H1 (cell line): ENCODE measurements at regions not wholly inside any gene's neighbourhood (a gene's known extent, or its start where the extent isn't known, plus 50 kb on each side); places are given as distances from the start of the nearest gene placed in this dataset.

Experiments used
- ASH2L ChIP-seq: fragments of 200-600, 300-600 bp; sonication (generic); IDR thresholded peaks from one replicate; pipeline ENCODE4 v1.7.1; 2017; ENCODE audit warnings: low read length
- JUN ChIP-seq: IDR thresholded peaks from 2 replicates; pipeline ENCODE4 v1.6.1; 2011; ENCODE audit warnings: low read depth, mild to moderate bottlenecking, improper control_type of control experiment, low read length
- POLR2AphosphoS5 ChIP-seq: IDR thresholded peaks from 2 replicates; pipeline ENCODE4 v1.6.1; 2011; ENCODE audit warnings: low read depth, low read length
- RAD21 ChIP-seq, 2 experiments: IDR thresholded peaks in 1 of 2; conservative IDR thresholded peaks in 1 of 2; 2 replicates each; pipeline ENCODE4 v1.6.1; 2011; ENCODE audit warnings: low read depth in 2 of 2, low read length in 2 of 2, improper control_type of control experiment in 1 of 2, inconsistent platforms in 1 of 2, mild to moderate bottlenecking in 1 of 2, moderate library complexity in 1 of 2
- RNF2 ChIP-seq: fragments of 200-900, 300-1000 bp; sonication (generic); IDR thresholded peaks from 2 replicates; pipeline ENCODE4 v1.7.1; 2016; ENCODE audit warnings: borderline replicate concordance, low read depth, mild to moderate bottlenecking, antibody characterized with exemption, low read length; ENCODE audit not compliant: poor library complexity, severe bottlenecking; ENCODE audit errors: missing control alignments
- TF ChIP-seq, protein P1 (sequence below): fragments of 300-600 bp; sonication (generic); IDR thresholded peaks from 2 replicates; pipeline ENCODE4 v1.7.1; 2012; ENCODE audit warnings: low read length, moderate library complexity, mild to moderate bottlenecking, inconsistent platforms; ENCODE audit not compliant: insufficient replicate concordance
- TF ChIP-seq, protein P2 (sequence below): IDR thresholded peaks from 2 replicates; pipeline ENCODE4 v1.6.1; 2012; ENCODE audit warnings: low read length, inconsistent platforms

DNA sequence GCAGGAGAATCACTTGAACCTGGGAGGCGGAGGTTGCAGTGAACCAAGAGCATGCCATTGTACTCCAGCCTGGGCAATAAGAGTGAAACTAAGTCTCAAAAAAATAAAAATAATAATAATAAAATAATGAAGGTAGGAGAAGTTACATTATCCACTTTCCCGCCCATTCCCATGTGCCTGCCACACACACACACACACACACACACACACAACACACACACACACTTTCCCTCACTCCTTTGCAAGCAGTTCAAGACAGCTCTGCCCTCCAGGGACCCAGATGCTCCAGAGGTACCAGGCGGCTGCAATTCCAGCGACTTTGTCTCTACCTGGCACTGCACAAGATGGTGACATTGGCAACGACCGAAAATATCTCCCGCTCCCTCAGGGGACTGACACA, 224.8 kb upstream of the JARID2 start (continued):
- TF ChIP-seq, protein P1, sequence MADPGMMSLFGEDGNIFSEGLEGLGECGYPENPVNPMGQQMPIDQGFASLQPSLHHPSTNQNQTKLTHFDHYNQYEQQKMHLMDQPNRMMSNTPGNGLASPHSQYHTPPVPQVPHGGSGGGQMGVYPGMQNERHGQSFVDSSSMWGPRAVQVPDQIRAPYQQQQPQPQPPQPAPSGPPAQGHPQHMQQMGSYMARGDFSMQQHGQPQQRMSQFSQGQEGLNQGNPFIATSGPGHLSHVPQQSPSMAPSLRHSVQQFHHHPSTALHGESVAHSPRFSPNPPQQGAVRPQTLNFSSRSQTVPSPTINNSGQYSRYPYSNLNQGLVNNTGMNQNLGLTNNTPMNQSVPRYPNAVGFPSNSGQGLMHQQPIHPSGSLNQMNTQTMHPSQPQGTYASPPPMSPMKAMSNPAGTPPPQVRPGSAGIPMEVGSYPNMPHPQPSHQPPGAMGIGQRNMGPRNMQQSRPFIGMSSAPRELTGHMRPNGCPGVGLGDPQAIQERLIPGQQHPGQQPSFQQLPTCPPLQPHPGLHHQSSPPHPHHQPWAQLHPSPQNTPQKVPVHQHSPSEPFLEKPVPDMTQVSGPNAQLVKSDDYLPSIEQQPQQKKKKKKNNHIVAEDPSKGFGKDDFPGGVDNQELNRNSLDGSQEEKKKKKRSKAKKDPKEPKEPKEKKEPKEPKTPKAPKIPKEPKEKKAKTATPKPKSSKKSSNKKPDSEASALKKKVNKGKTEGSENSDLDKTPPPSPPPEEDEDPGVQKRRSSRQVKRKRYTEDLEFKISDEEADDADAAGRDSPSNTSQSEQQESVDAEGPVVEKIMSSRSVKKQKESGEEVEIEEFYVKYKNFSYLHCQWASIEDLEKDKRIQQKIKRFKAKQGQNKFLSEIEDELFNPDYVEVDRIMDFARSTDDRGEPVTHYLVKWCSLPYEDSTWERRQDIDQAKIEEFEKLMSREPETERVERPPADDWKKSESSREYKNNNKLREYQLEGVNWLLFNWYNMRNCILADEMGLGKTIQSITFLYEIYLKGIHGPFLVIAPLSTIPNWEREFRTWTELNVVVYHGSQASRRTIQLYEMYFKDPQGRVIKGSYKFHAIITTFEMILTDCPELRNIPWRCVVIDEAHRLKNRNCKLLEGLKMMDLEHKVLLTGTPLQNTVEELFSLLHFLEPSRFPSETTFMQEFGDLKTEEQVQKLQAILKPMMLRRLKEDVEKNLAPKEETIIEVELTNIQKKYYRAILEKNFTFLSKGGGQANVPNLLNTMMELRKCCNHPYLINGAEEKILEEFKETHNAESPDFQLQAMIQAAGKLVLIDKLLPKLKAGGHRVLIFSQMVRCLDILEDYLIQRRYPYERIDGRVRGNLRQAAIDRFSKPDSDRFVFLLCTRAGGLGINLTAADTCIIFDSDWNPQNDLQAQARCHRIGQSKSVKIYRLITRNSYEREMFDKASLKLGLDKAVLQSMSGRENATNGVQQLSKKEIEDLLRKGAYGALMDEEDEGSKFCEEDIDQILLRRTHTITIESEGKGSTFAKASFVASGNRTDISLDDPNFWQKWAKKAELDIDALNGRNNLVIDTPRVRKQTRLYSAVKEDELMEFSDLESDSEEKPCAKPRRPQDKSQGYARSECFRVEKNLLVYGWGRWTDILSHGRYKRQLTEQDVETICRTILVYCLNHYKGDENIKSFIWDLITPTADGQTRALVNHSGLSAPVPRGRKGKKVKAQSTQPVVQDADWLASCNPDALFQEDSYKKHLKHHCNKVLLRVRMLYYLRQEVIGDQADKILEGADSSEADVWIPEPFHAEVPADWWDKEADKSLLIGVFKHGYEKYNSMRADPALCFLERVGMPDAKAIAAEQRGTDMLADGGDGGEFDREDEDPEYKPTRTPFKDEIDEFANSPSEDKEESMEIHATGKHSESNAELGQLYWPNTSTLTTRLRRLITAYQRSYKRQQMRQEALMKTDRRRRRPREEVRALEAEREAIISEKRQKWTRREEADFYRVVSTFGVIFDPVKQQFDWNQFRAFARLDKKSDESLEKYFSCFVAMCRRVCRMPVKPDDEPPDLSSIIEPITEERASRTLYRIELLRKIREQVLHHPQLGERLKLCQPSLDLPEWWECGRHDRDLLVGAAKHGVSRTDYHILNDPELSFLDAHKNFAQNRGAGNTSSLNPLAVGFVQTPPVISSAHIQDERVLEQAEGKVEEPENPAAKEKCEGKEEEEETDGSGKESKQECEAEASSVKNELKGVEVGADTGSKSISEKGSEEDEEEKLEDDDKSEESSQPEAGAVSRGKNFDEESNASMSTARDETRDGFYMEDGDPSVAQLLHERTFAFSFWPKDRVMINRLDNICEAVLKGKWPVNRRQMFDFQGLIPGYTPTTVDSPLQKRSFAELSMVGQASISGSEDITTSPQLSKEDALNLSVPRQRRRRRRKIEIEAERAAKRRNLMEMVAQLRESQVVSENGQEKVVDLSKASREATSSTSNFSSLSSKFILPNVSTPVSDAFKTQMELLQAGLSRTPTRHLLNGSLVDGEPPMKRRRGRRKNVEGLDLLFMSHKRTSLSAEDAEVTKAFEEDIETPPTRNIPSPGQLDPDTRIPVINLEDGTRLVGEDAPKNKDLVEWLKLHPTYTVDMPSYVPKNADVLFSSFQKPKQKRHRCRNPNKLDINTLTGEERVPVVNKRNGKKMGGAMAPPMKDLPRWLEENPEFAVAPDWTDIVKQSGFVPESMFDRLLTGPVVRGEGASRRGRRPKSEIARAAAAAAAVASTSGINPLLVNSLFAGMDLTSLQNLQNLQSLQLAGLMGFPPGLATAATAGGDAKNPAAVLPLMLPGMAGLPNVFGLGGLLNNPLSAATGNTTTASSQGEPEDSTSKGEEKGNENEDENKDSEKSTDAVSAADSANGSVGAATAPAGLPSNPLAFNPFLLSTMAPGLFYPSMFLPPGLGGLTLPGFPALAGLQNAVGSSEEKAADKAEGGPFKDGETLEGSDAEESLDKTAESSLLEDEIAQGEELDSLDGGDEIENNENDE = no peak
- TF ChIP-seq, protein P2, sequence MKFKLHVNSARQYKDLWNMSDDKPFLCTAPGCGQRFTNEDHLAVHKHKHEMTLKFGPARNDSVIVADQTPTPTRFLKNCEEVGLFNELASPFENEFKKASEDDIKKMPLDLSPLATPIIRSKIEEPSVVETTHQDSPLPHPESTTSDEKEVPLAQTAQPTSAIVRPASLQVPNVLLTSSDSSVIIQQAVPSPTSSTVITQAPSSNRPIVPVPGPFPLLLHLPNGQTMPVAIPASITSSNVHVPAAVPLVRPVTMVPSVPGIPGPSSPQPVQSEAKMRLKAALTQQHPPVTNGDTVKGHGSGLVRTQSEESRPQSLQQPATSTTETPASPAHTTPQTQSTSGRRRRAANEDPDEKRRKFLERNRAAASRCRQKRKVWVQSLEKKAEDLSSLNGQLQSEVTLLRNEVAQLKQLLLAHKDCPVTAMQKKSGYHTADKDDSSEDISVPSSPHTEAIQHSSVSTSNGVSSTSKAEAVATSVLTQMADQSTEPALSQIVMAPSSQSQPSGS = no peak
- no peak for TF ChIP-seq RAD21 (IDR thresholded peaks at IDR 0.05 in 1 of 2, conservative IDR thresholded peaks at IDR 0.05 in 1 of 2; ENCODE audit: low read depth in 2 of 2, low read length in 2 of 2)
- TF ChIP-seq POLR2AphosphoS5 = no peak
- TF ChIP-seq ASH2L = no peak
- no peak for TF ChIP-seq JUN
- TF ChIP-seq RNF2 = no peak
- TF ChIP-seq, all 59 proteins: peak for 3
